ENCODE measurements at regions not wholly inside any gene's neighbourhood (a gene's known extent, or its start where the extent isn't known, plus 50 kb on each side); places are given as distances from the start of the nearest gene placed in this dataset.

- DNase-seq (ENCODE audit: low read depth in 2 of 2): no peak
Measured at GRCh38 chr1:29853716-29854330, 617.5 kb downstream of the PTPRU start.

- no peak for DNase-seq (ENCODE audit: low read depth in 2 of 2)
Measured at GRCh38 chr1:29852248-29852647, 615.9 kb downstream of the PTPRU start.

DNA sequence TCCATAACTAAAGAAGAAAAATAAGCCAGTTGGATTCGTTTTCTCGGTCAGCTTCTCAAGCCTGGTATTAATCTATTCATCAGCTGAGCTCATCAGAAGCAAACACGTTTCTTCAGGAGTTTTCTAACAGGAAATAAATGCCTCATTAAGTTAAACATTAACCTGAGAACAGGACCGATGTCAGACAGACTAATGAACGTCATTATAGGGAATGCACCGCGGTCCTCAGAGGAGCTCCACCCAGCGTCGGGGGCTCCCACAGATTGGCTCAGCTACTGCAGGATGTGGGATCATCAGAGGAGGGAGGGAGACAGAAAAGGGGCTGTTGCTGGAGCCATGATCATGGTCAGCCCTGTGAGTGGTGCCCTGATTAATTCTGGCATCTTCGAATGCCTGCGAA is 615.4 kb downstream of the PTPRU start:
- no peak for DNase-seq (ENCODE audit: low read depth in 2 of 2)

DNA sequence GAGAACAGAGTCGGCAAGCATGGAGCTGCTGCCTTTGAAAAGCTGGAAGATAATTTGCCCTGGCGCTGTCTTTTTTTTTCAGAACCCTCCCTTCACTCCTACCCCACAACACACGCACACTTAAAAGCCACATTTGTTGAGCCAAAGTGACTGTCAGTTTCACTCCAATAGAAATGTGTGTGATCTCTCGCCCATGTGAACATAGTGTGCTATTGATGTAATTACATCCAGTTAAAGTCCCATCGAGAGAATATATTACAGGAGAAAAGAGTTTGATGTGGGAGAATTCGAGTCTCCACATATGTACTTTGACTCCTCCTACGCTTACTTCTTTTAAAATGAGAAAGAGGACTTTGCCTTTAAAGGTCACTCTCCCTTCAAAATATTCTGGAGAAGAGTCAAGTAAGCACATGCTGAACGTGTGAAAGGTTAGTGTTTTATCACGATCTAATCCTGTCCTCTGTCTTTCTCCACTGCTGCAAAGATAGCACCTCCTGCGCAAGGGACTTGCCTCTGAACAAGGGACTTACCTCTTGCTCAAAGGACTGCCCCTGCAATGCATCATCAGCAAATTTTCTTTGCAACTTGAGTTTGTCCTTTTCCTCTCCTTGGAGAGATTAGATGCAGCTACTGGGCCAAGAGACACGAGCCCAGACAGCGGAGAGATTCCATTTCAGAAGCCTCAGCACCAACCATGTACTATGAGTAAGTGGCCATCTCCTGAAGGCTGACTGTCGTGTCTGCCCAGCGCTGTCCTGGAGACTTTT is 613.9 kb downstream of the PTPRU start:
- no peak for DNase-seq (ENCODE audit: low read depth in 2 of 2)

DNA sequence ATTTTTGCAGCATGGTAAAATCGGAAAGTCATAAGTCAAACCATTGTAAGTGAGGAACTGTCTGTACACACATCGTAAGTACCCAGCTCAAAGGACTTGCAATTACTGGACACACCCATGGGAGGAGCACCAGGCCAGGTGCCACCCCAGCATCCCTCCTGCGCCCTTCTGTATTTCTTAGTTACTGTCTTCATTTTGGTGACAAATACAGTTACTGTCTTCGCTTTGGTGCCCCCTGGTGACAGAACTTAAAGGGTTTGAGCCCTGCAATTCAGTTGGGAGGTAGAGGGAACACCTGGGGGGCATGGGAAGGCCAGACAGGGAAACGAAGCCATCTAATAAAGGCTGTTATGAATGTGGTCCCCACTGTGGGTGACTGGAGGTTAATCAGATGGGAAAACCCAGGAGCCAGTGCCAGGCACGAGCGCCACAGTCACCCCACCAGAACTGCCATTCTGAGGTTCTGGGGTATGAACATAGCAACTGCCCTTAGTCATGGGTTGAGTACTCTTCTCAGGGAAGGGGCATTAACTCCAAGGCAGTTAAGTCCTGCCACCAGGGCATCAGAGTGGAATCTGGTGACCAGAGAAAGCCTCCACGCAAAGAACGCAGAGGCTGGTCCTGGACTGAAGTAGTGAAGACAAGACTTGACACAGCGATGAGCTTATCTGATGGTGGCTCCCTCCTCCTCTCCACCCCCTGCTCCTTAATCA is 612.9 kb downstream of the PTPRU start:
- DNase-seq (ENCODE audit: low read depth in 2 of 2): peak; percentile 43 to 58

- DNase-seq (ENCODE audit: low read depth in 2 of 2): no peak
Measured at GRCh38 chr1:29845910-29846309, 609.6 kb downstream of the PTPRU start.

- no peak for DNase-seq (ENCODE audit: low read depth in 2 of 2)
Measured at GRCh38 chr1:29842130-29842529, 605.8 kb downstream of the PTPRU start.

GRCh38 chr1:29839726-29840125 is 603.4 kb downstream of the PTPRU start:
- DNase-seq (ENCODE audit: low read depth in 2 of 2): no peak

GRCh38 chr1:29838738-29839320 is 602.5 kb downstream of the PTPRU start:
- DNase-seq (ENCODE audit: low read depth in 2 of 2): no peak

DNA sequence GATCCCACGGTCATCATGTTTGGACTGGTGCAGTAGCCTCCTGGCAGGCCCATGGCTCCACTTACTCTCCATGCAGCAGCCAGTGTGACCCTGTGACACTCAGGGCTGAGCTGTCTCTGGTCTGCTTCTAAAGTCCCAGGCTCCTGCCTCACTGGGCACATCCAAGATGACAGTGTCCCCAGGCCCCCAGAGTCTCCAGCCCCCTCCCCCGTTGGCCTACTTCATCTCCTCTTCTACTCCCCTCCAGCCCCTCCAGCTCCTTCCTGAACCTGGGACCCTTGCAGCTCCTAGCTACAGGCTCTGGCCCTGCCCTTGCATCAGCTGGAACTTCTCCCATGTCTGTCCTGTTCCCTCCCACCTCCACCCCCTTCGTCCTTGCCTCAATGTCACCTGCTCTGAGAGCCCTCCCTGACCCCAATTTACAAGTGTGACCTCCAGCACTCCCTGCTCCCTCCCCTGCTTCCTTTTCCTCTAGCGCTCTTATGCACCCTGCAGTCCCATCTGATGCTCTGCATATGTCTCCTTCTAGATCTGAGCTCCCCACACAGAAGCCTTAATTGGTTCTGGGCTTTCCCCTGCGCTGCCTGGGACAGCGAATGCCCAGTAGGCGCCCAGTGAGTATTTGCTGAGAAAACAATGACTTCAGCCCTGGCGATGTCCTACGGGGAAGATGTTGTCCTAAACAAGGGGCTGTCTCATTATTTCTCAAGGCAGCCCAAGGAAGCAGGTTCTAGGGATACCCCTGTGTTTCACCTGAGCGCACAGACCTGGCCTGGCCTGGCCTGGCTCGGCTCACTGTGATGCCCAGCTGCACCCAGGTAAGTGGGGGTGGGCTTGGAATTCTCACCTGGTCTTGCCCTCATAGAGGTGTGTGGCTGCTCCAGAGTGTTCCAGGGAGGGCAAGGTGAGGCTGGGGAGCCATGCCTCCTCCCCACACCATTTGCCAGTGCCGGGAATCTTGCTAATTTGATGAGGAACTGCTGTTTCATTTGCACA is 600.6 kb downstream of the PTPRU start:
- no peak for DNase-seq (ENCODE audit: low read depth in 2 of 2)

DNA sequence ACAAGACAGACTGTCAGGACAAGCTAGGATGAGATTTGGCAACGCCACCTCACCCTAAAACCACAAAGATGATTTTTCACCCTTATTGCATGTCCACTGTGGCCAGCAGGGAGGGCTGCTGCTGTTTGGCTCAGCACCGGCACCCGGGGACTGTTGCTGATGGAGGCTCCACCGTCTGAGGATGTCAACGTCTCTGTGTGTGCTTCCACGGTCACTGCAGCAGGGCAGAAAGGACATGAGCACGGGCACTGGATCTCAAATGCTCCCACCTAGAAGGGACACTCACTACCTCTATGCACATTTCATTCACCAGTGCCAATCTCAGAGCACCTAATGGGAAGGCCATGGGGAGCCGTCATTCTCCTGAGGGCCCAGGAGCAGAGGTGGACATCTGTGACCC is 599.6 kb downstream of the PTPRU start:
- DNase-seq (ENCODE audit: low read depth in 2 of 2): no peak

GRCh38 chr1:29835406-29835805 is 599.1 kb downstream of the PTPRU start:
- no peak for DNase-seq (ENCODE audit: low read depth in 2 of 2)

GRCh38 chr1:29833581-29833980 is 597.3 kb downstream of the PTPRU start:
- no peak for DNase-seq (ENCODE audit: low read depth in 2 of 2)

GRCh38 chr1:29832936-29833335 is 596.6 kb downstream of the PTPRU start:
- DNase-seq (ENCODE audit: low read depth in 2 of 2): no peak

- DNase-seq (ENCODE audit: low read depth in 2 of 2): no peak
Measured at GRCh38 chr1:29832471-29832870, 596.1 kb downstream of the PTPRU start.

GRCh38 chr1:29831500-29832117 is 595.3 kb downstream of the PTPRU start:
- no peak for DNase-seq (ENCODE audit: low read depth in 2 of 2)

GRCh38 chr1:29830916-29831315 is 594.6 kb downstream of the PTPRU start:
- no peak for DNase-seq (ENCODE audit: low read depth in 2 of 2)

- DNase-seq (ENCODE audit: low read depth in 2 of 2): no peak
Measured at GRCh38 chr1:29830383-29830782, 594.1 kb downstream of the PTPRU start.

GRCh38 chr1:29829448-29830344 is 593.4 kb downstream of the PTPRU start:
- no peak for DNase-seq (ENCODE audit: low read depth in 2 of 2)

All from lung microvascular endothelial cell (primary cell).